ENCODE measurements at regions not wholly inside any gene's neighbourhood (a gene's known extent, or its start where the extent isn't known, plus 50 kb on each side); places are given as distances from the start of the nearest gene placed in this dataset.

- H3K9me2 ChIP-seq (replicated peaks; ENCODE audit: control insufficient read depth, low read length): no peaks in the 10 kb centered on the region
- no peaks in the 10 kb centered on the region for H3F3A ChIP-seq (ENCODE audit: control insufficient read depth, insufficient read depth)
- H3K36me3 ChIP-seq (ENCODE audit: control insufficient read depth, low read length): no peaks in the 10 kb centered on the region
- no peak overlapping the region for H3K27ac ChIP-seq (ENCODE audit: low read depth, low read length)
- no peak overlapping the region for H3K4me2 ChIP-seq (ENCODE audit: low read length)
- H3K9me3 ChIP-seq (ENCODE audit: control insufficient read depth, insufficient read depth, low read length): no peaks in the 10 kb centered on the region
- H3K27me3 ChIP-seq (ENCODE audit: control insufficient read depth, low read length): no peaks in the 10 kb centered on the region
- no peak for TF ChIP-seq CTCF (IDR thresholded peaks at IDR 0.05; ENCODE audit: low read depth, low read length, poor library complexity, severe bottlenecking)
- no peak for TF ChIP-seq EZH2phosphoT487 (IDR thresholded peaks at IDR 0.05; ENCODE audit: borderline replicate concordance, low read length)
- no peaks in the 10 kb centered on the region for H3K4me1 ChIP-seq (ENCODE audit: control insufficient read depth, low read length)
- H3K79me2 ChIP-seq (ENCODE audit: control insufficient read depth, low read length): no peaks in the 10 kb centered on the region
- no peak overlapping the region for H3K4me3 ChIP-seq (ENCODE audit: low read length)
- no peaks in the 10 kb centered on the region for H4K20me1 ChIP-seq (ENCODE audit: control insufficient read depth, insufficient read depth, low read depth, low read length)
Measured at GRCh38 chr5:15255576-15255975, 244.4 kb upstream of the FBXL7 start.

GRCh38 chr5:15254607-15255006 is 245.4 kb upstream of the FBXL7 start:
- no peak overlapping the region for H3K4me3 ChIP-seq (ENCODE audit: low read length)
- no peaks in the 10 kb centered on the region for H3K9me3 ChIP-seq (ENCODE audit: control insufficient read depth, insufficient read depth, low read length)
- TF ChIP-seq CTCF (IDR thresholded peaks at IDR 0.05; ENCODE audit: low read depth, low read length, poor library complexity, severe bottlenecking): no peak
- TF ChIP-seq EZH2phosphoT487 (IDR thresholded peaks at IDR 0.05; ENCODE audit: borderline replicate concordance, low read length): no peak
- H3K9me2 ChIP-seq (replicated peaks; ENCODE audit: control insufficient read depth, low read length): no peaks in the 10 kb centered on the region
- H3K79me2 ChIP-seq (ENCODE audit: control insufficient read depth, low read length): no peaks in the 10 kb centered on the region
- H3F3A ChIP-seq (ENCODE audit: control insufficient read depth, insufficient read depth): no peaks in the 10 kb centered on the region
- no peak overlapping the region for H3K4me2 ChIP-seq (ENCODE audit: low read length)
- H3K4me1 ChIP-seq (ENCODE audit: control insufficient read depth, low read length): no peaks in the 10 kb centered on the region
- no peaks in the 10 kb centered on the region for H3K27me3 ChIP-seq (ENCODE audit: control insufficient read depth, low read length)
- H4K20me1 ChIP-seq (ENCODE audit: control insufficient read depth, insufficient read depth, low read depth, low read length): no peaks in the 10 kb centered on the region
- no peak overlapping the region for H3K27ac ChIP-seq (ENCODE audit: low read depth, low read length)
- H3K36me3 ChIP-seq (ENCODE audit: control insufficient read depth, low read length): no peaks in the 10 kb centered on the region

- Histone ChIP-seq H3K4me2 (ENCODE audit: low read length) (no peak overlapping the region), H3K4me1 (ENCODE audit: control insufficient read depth, low read length) (no peaks in the 10 kb centered on the region), H3K27me3 (ENCODE audit: control insufficient read depth, low read length) (no peaks in the 10 kb centered on the region), H3F3A (ENCODE audit: control insufficient read depth, insufficient read depth) (no peaks in the 10 kb centered on the region), H3K27ac (ENCODE audit: low read depth, low read length) (no peak overlapping the region), H3K9me2 (replicated peaks; ENCODE audit: control insufficient read depth, low read length) (no peaks in the 10 kb centered on the region), H3K9me3 (ENCODE audit: control insufficient read depth, insufficient read depth, low read length) (no peaks in the 10 kb centered on the region), H3K79me2 (ENCODE audit: control insufficient read depth, low read length) (no peaks in the 10 kb centered on the region), H3K4me3 (ENCODE audit: low read length) (no peak overlapping the region), H3K36me3 (ENCODE audit: control insufficient read depth, low read length) (no peaks in the 10 kb centered on the region), H4K20me1 (ENCODE audit: control insufficient read depth, insufficient read depth, low read depth, low read length) (no peaks in the 10 kb centered on the region)
- TF ChIP-seq CTCF (IDR thresholded peaks at IDR 0.05; ENCODE audit: low read depth, low read length, poor library complexity, severe bottlenecking): no peak
- TF ChIP-seq EZH2phosphoT487 (IDR thresholded peaks at IDR 0.05; ENCODE audit: borderline replicate concordance, low read length): no peak
Measured at GRCh38 chr5:15252331-15252730, 247.6 kb upstream of the FBXL7 start.

- H3K4me2 ChIP-seq (ENCODE audit: low read length): no peak overlapping the region
- no peaks in the 10 kb centered on the region for H3K27me3 ChIP-seq (ENCODE audit: control insufficient read depth, low read length)
- H4K20me1 ChIP-seq (ENCODE audit: control insufficient read depth, insufficient read depth, low read depth, low read length): no peaks in the 10 kb centered on the region
Measured at GRCh38 chr5:15249152-15249551, 250.8 kb upstream of the FBXL7 start.

More at GRCh38 chr5:15249152-15249551, 250.8 kb upstream of the FBXL7 start:
- no peak for TF ChIP-seq CTCF (IDR thresholded peaks at IDR 0.05; ENCODE audit: low read depth, low read length, poor library complexity, severe bottlenecking)
- TF ChIP-seq EZH2phosphoT487 (IDR thresholded peaks at IDR 0.05; ENCODE audit: borderline replicate concordance, low read length): no peak
- Histone ChIP-seq H3K4me1 (ENCODE audit: control insufficient read depth, low read length) (no peaks in the 10 kb centered on the region), H3K27ac (ENCODE audit: low read depth, low read length) (no peak overlapping the region), H3K4me3 (ENCODE audit: low read length) (no peak overlapping the region), H3K9me3 (ENCODE audit: control insufficient read depth, insufficient read depth, low read length) (no peaks in the 10 kb centered on the region), H3K79me2 (ENCODE audit: control insufficient read depth, low read length) (no peaks in the 10 kb centered on the region), H3K36me3 (ENCODE audit: control insufficient read depth, low read length) (no peaks in the 10 kb centered on the region), H3F3A (ENCODE audit: control insufficient read depth, insufficient read depth) (no peaks in the 10 kb centered on the region), H3K9me2 (replicated peaks; ENCODE audit: control insufficient read depth, low read length) (no peaks in the 10 kb centered on the region)

Measured in DOHH2 (cell line).